ENCODE measurements at regions not wholly inside any gene's neighbourhood (a gene's known extent, or its start where the extent isn't known, plus 50 kb on each side); places are given as distances from the start of the nearest gene placed in this dataset.

- no peak for TF ChIP-seq CTCF (IDR thresholded peaks at IDR 0.05)
- TF ChIP-seq POLR2A (IDR thresholded peaks at IDR 0.05): no peak
Measured at GRCh38 chr1:83791821-83792437, 207.0 kb downstream of the TTLL7 start.
